Neuronal stem cell (in vitro differentiated cells): ENCODE measurements at regions not wholly inside any gene's neighbourhood (a gene's known extent, or its start where the extent isn't known, plus 50 kb on each side); places are given as distances from the start of the nearest gene placed in this dataset.

Experiments
- DNase-seq: peaks from one replicate; pipeline ENCODE4 v3.0.0-alpha.2; 2013; ENCODE audit warnings: low spot score
- H2AFZ ChIP-seq: one replicate; pipeline ENCODE4 v1.6.1; 2013; ENCODE audit warnings: mild to moderate bottlenecking, low read length, inconsistent platforms
- H2AK5ac ChIP-seq: 2 replicates; pipeline ENCODE4 v1.6.1; 2013; ENCODE audit warnings: low read depth, mild to moderate bottlenecking, inconsistent platforms, low read length, moderate library complexity, mixed read lengths
- H2BK120ac ChIP-seq: 2 replicates; pipeline ENCODE4 v1.6.1; 2013; ENCODE audit warnings: low read depth, mild to moderate bottlenecking, inconsistent platforms, low read length, moderate library complexity, mixed read lengths
- H2BK12ac ChIP-seq: one replicate; pipeline ENCODE4 v1.6.1; 2013; ENCODE audit warnings: low read length, inconsistent platforms
- H2BK15ac ChIP-seq: 2 replicates; pipeline ENCODE4 v1.6.1; 2013; ENCODE audit warnings: mild to moderate bottlenecking, low read length, inconsistent platforms, mixed read lengths
- H2BK5ac ChIP-seq: one replicate; pipeline ENCODE4 v1.6.1; 2013; ENCODE audit warnings: inconsistent platforms, mild to moderate bottlenecking, low read length, moderate library complexity
- H3K14ac ChIP-seq: one replicate; pipeline ENCODE4 v1.6.1; 2013; ENCODE audit warnings: low read length, inconsistent platforms
- H3K18ac ChIP-seq: 2 replicates; pipeline ENCODE4 v1.6.1; 2013; ENCODE audit warnings: low read length, inconsistent platforms
- H3K23ac ChIP-seq: 2 replicates; pipeline ENCODE4 v1.6.1; 2013; ENCODE audit warnings: low read depth, mild to moderate bottlenecking, mixed read lengths, low read length, inconsistent platforms; ENCODE audit not compliant: poor library complexity
- H3K27ac ChIP-seq: replicated peaks from 3 replicates; pipeline ENCODE4 v1.5.1; 2013; ENCODE audit warnings: low read length, inconsistent platforms
- H3K27me3 ChIP-seq, 3 experiments: 2 replicates each; pipeline ENCODE4 v1.6.1; 2013; ENCODE audit warnings: low read length in 3 of 3, mild to moderate bottlenecking in 2 of 3, inconsistent platforms in 1 of 3, low read depth in 1 of 3, mixed read lengths in 1 of 3, moderate library complexity in 1 of 3; ENCODE audit not compliant: control insufficient read depth in 3 of 3, insufficient read depth in 3 of 3
- H3K36me3 ChIP-seq, 2 donors: replicated peaks in 1 of 2; 2 replicates each; pipeline ENCODE4 v1.6.1; 2013; ENCODE audit warnings: low read length in 2 of 2; ENCODE audit not compliant: control insufficient read depth in 2 of 2, insufficient read depth in 2 of 2
- H3K4ac ChIP-seq: 2 replicates; pipeline ENCODE4 v1.6.1; 2013; ENCODE audit warnings: inconsistent platforms, mild to moderate bottlenecking, low read length, moderate library complexity
- H3K4me1 ChIP-seq, 2 donors: 1 replicate in 1 of 2; 2 replicates in 1 of 2; pipeline ENCODE4 v1.6.1; 2013; ENCODE audit warnings: low read length in 2 of 2, low read depth in 1 of 2; ENCODE audit not compliant: control insufficient read depth in 2 of 2, insufficient read depth in 1 of 2
- H3K4me2 ChIP-seq: one replicate; pipeline ENCODE4 v1.6.1; 2013; ENCODE audit warnings: mild to moderate bottlenecking, low read length, inconsistent platforms; ENCODE audit not compliant: insufficient read depth, poor library complexity, severe bottlenecking
- H3K4me3 ChIP-seq, 2 donors: 2 replicates each; pipeline ENCODE4 v1.5.1; 2013; ENCODE audit warnings: low read length in 2 of 2, mild to moderate bottlenecking in 2 of 2, inconsistent platforms in 1 of 2, moderate library complexity in 1 of 2
- H3K79me1 ChIP-seq: one replicate; pipeline ENCODE4 v1.6.1; 2013; ENCODE audit warnings: low read depth, mild to moderate bottlenecking, inconsistent platforms, low read length, moderate library complexity
- H3K9ac ChIP-seq: one replicate; pipeline ENCODE4 v1.6.1; 2013; ENCODE audit warnings: mild to moderate bottlenecking, low read depth, low read length, inconsistent platforms; ENCODE audit not compliant: poor library complexity
- H3K9me3 ChIP-seq, 2 donors: replicated peaks in 1 of 2; 2 replicates each; pipeline versions ENCODE3 to v1.6.1; 2013; ENCODE audit warnings: low read length in 2 of 2, mild to moderate bottlenecking in 2 of 2, inconsistent platforms in 1 of 2, low read depth in 1 of 2, mixed read lengths in 1 of 2, moderate library complexity in 1 of 2; ENCODE audit not compliant: control insufficient read depth in 2 of 2, insufficient read depth in 1 of 2
- H4K8ac ChIP-seq: one replicate; pipeline ENCODE4 v1.6.1; 2013; ENCODE audit warnings: low read depth, mild to moderate bottlenecking, inconsistent platforms, low read length, moderate library complexity
- H4K91ac ChIP-seq: one replicate; pipeline ENCODE4 v1.6.1; 2013; ENCODE audit warnings: low read length, low read depth, mild to moderate bottlenecking, inconsistent platforms; ENCODE audit not compliant: poor library complexity
- WGBS, 2 donors: extraction: QIAGEN DNeasy Blood & Tissue Kit; methylation state at CpG; one replicate each; pipeline ENCODE4 v1.1.7; 2013; ENCODE audit warnings: missing lambda C conversion rate in 2 of 2, mixed read lengths in 1 of 2; ENCODE audit not compliant: insufficient read length in 2 of 2, insufficient replicate concordance in 1 of 2; ENCODE audit errors: extremely low coverage in 2 of 2; 5-methylcytosine and 5-hydroxymethylcytosine counted together

DNA sequence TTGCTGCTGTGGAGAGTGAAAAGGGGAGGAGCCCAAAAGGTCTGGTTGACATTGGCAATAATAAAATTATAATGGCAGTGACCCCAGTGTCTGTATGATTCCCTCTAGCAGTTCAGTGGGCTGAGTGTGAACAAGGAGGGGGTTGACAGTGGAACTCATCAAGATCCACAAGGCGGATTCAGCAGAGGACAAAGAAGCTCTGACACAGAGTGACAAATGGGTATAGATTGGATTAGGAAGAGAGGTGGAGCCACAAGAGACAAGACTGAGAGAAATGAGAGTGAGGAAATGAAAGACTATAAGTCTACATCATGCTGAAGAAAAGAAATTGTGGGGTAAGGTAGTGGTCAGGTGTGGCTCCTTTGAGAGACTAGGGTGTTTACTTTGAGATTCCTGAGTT is 58.9 kb downstream of the CCDC71L start:
- Histone ChIP-seq H3K9me3 (no peaks in the 10 kb centered on the region), H3K4me1 (no peaks in the 10 kb centered on the region), H3K79me1 (no peaks in the 10 kb centered on the region), H3K9ac (no peak overlapping the region), H2BK120ac (no peak overlapping the region), H3K18ac (no peak overlapping the region), H2AK5ac (no peak overlapping the region), H3K4me2 (no peak overlapping the region), H3K4ac (no peak overlapping the region), H4K91ac (no peak overlapping the region), H2BK15ac (no peak overlapping the region), H4K8ac (no peak overlapping the region), H3K27me3 (peaks cover 0 to 13% (median 0%) of the 10 kb centered on the region in 3 experiments), H2AFZ (no peak overlapping the region), H3K27ac (no peak overlapping the region), H3K4me3 (no peak overlapping the region), H3K23ac (no peak overlapping the region), H3K36me3 (no peaks in the 10 kb centered on the region), H2BK5ac (no peak overlapping the region), H2BK12ac (no peak overlapping the region), H3K14ac (no peak overlapping the region)
- no CpG with 5 or more reads among the region's 1 CpG for WGBS, 2 donors
- no peak for DNase-seq

DNA sequence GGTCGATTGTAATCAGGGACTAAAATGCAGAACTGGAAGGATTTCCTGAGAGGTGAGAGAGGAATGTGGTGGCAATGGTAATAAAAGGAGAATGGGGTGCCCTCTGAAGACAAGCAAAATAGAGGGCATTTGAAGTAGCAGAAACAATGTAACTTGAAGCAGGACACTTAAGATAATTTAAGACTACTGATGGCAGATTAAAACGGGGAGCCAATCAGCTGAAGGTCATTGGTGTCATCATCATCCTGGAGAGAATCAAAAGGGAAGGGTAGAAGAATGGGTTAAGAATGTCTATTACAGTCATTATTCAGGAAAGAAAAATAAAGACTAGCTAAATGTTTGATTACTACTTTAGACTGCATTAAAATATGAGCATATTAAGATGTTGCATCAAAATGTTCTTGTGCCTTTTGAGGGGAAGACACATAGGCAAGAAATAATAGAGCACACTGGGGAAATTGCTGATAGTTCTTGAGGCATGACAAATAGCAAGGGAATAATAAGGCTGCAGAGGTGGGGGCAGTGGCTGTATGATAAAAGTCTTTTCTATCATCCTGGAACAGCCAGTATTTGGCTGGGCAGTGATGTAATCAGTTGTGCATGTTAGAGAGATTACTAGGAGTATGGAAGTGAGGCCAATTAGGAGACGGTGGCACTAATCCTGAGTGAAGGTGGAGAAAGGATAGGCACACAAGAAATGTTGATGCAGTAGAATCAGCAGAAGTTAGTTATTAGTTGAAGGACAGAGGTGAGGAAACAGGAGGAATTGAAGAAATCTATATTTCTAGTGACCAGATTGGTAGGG is 60.2 kb downstream of the CCDC71L start:
- Histone ChIP-seq H3K9ac (no peak overlapping the region), H3K18ac (no peak overlapping the region), H2BK120ac (no peak overlapping the region), H3K4me3 (no peak overlapping the region), H3K4me1 (no peaks in the 10 kb centered on the region), H4K8ac (no peak overlapping the region), H3K36me3 (no peaks in the 10 kb centered on the region), H2BK15ac (no peak overlapping the region), H3K27me3 (peaks cover 0 to 13% (median 0%) of the 10 kb centered on the region in 3 experiments), H3K4me2 (no peak overlapping the region), H2AK5ac (no peak overlapping the region), H2BK5ac (no peak overlapping the region), H3K79me1 (no peaks in the 10 kb centered on the region), H3K9me3 (no peaks in the 10 kb centered on the region), H3K4ac (no peak overlapping the region), H3K23ac (no peak overlapping the region), H3K14ac (no peak overlapping the region), H4K91ac (no peak overlapping the region), H3K27ac (no peak overlapping the region), H2AFZ (no peak overlapping the region), H2BK12ac (no peak overlapping the region)
- no peak for DNase-seq
- WGBS, 2 donors = no CpG with 5 or more reads among the region's 3 CpGs

DNA sequence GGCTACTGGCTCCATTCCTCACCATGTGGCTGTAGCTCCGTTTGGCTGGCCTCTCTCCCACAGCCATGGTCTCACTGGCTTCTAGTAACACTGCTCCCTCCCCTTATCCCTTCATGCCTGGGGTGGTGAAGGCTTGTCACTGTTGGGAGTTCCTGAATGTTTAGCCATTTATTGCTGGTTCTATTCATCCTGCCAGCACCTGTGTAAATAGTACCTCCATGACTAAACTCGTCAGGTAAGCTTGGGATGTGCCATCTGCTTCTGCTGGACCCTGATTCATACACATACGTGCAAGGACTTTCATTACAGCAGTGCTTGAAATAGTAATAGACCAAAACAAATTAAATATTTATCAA is 61.6 kb downstream of the CCDC71L start:
- Histone ChIP-seq H2AFZ (peak overlapping the region; percentile 86), H3K4ac (no peak overlapping the region), H3K18ac (no peak overlapping the region), H3K27ac (no peak overlapping the region), H2BK12ac (no peak overlapping the region), H3K4me2 (no peak overlapping the region), H3K79me1 (no peaks in the 10 kb centered on the region), H3K9ac (no peak overlapping the region), H3K14ac (no peak overlapping the region), H2BK120ac (no peak overlapping the region), H3K4me3 (no peak overlapping the region), H3K36me3 (no peaks in the 10 kb centered on the region), H3K23ac (no peak overlapping the region), H3K27me3 (peaks cover 0 to 10% (median 0%) of the 10 kb centered on the region in 3 experiments), H2AK5ac (no peak overlapping the region), H3K9me3 (no peaks in the 10 kb centered on the region), H4K91ac (no peak overlapping the region), H4K8ac (peak overlapping the region; percentile 88), H2BK15ac (no peak overlapping the region), H3K4me1 (no peaks in the 10 kb centered on the region), H2BK5ac (no peak overlapping the region)
- DNase-seq = no peak
- WGBS, 2 donors = no CpG with 5 or more reads among the region's 3 CpGs

DNA sequence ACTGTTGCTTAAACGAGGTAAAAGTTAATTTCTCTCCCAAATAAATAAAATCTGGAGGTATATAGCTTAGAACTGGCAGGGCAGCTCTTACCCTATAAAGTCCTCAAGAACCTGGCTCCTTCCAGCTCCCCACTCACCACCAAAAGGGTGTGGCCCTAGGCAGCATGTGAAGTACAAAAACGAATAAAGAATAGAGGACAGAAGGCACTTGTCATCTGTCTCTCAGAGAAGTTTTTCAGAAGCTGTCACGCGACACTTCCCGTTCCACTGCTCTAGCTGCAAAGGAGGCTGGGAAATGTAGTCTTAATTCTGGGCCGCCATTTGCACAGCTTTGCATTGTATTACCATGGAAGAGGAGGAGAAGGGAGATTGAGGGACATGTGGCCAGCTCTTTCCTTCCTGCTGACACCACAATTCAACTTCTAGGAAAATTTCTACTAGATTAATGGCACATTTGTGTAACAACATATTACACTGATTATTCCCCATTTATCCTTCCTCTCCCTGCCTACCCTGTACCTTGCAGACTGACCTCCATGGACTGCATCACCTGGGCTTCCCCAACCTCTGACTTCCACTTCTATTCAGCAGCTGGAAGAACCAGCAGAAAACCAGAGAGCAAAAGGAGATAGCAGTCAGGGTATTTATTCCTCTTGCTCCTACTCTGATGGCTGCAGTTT is 62.2 kb downstream of the CCDC71L start:
- Histone ChIP-seq H3K27me3 (peaks cover 0 to 10% (median 0%) of the 10 kb centered on the region in 3 experiments), H3K27ac (no peak overlapping the region), H3K18ac (no peak overlapping the region), H4K91ac (no peak overlapping the region), H4K8ac (peak overlapping the region; percentile 88), H3K36me3 (no peaks in the 10 kb centered on the region), H3K79me1 (no peaks in the 10 kb centered on the region), H3K23ac (no peak overlapping the region), H2BK5ac (no peak overlapping the region), H3K4me3 (peak overlapping the region; percentile 15 to 22), H3K9ac (no peak overlapping the region), H3K14ac (no peak overlapping the region), H2BK12ac (no peak overlapping the region), H2BK15ac (no peak overlapping the region), H3K4me1 (no peaks in the 10 kb centered on the region), H2AK5ac (no peak overlapping the region), H3K4me2 (peak overlapping the region; percentile 51), H2BK120ac (no peak overlapping the region), H3K4ac (no peak overlapping the region), H3K9me3 (no peaks in the 10 kb centered on the region), H2AFZ (peak overlapping the region; percentile 86)
- DNase-seq = peak; percentile 51
- no CpG with 5 or more reads among the region's 6 CpGs for WGBS, 2 donors
